ENCODE measurements at regions not wholly inside any gene's neighbourhood (a gene's known extent, or its start where the extent isn't known, plus 50 kb on each side); places are given as distances from the start of the nearest gene placed in this dataset.

DNA sequence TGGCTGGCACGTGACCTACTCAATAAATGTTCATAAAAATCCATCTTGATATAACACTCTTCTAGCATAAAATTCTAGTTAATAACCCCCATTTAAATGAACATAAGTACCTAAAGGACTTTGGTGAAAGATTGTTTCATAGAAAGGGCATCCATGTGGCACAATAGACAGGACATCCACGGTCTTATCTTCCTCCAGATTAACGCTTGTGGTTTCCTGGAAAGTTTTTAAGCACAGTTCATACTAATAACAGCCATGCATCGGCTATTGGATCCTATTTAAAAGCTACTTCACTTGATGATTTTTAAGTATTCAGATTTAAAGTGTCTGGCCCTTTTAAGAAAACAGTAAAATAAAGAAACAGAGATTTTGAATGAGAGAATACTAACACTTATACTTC lies 288.3 kb downstream of the AHR start:
- Histone ChIP-seq H3K27me3 (ENCODE audit: control insufficient read depth in 1 of 2, insufficient read depth in 2 of 2, low read length in 2 of 2) (no peaks in the 10 kb centered on the region), H3K27ac (ENCODE audit: extremely low read length, insufficient read depth, low read length) (no peak overlapping the region), H3K4me1 (ENCODE audit: insufficient read depth, low read length) (no peaks in the 10 kb centered on the region), H3K9me3 (ENCODE audit: low read length) (no peaks in the 10 kb centered on the region), H3K36me3 (replicated peaks in 1 of 2; ENCODE audit: control insufficient read depth in 1 of 2, insufficient read depth in 2 of 2, low read length in 2 of 2) (no peaks in the 10 kb centered on the region), H3K79me2 (ENCODE audit: insufficient read depth, low read length) (no peaks in the 10 kb centered on the region), H3K9ac (ENCODE audit: insufficient read depth, low read depth, low read length) (no peak overlapping the region), H3K4me2 (ENCODE audit: low read depth, low read length) (no peak overlapping the region), H3K4me3 (replicated peaks in 1 of 3; ENCODE audit: insufficient read depth in 1 of 3, low read depth in 2 of 3, low read length in 3 of 3) (no peak overlapping the region), H2AFZ (ENCODE audit: low read length) (no peak overlapping the region), H4K20me1 (ENCODE audit: insufficient read depth, low read length) (no peaks in the 10 kb centered on the region)
- 3% methylated on average over 4 of the region's 4 CpGs for WGBS (ENCODE audit: low lambda C conversion rate)
- FAIRE-seq (no peak), DNase-seq (ENCODE audit: low spot score) (no peak), ATAC-seq (no peak)
- TF ChIP-seq HMG20A (CRISPR knock-in tag; IDR thresholded peaks at IDR 0.05; ENCODE audit: borderline replicate concordance) (no peak), HNRNPH1 (optimal IDR thresholded peaks at IDR 0.05; ENCODE audit: low read depth, low read length) (no peak), ZKSCAN8 (CRISPR knock-in tag; IDR thresholded peaks at IDR 0.05; ENCODE audit: borderline replicate concordance) (no peak), POLR2A (IDR thresholded peaks at IDR 0.05; ENCODE audit: insufficient read depth in 1 of 2, low read depth in 2 of 2, low read length in 2 of 2) (no peak), ZNF614 (CRISPR knock-in tag; IDR thresholded peaks at IDR 0.05; ENCODE audit: borderline replicate concordance) (no peak), XRCC5 (optimal IDR thresholded peaks at IDR 0.05; ENCODE audit: low read length) (no peak), ZNF761 (CRISPR knock-in tag; conservative IDR thresholded peaks at IDR 0.05) (no peak), ZNF382 (CRISPR knock-in tag; IDR thresholded peaks at IDR 0.05; ENCODE audit: borderline replicate concordance) (no peak), ZNF138 (CRISPR knock-in tag; IDR thresholded peaks at IDR 0.05; ENCODE audit: low read depth) (no peak), CBFB (CRISPR knock-in tag; IDR thresholded peaks at IDR 0.05) (no peak), RFX1 (IDR thresholded peaks at IDR 0.05) (no peak)
- TF ChIP-seq, protein P1, sequence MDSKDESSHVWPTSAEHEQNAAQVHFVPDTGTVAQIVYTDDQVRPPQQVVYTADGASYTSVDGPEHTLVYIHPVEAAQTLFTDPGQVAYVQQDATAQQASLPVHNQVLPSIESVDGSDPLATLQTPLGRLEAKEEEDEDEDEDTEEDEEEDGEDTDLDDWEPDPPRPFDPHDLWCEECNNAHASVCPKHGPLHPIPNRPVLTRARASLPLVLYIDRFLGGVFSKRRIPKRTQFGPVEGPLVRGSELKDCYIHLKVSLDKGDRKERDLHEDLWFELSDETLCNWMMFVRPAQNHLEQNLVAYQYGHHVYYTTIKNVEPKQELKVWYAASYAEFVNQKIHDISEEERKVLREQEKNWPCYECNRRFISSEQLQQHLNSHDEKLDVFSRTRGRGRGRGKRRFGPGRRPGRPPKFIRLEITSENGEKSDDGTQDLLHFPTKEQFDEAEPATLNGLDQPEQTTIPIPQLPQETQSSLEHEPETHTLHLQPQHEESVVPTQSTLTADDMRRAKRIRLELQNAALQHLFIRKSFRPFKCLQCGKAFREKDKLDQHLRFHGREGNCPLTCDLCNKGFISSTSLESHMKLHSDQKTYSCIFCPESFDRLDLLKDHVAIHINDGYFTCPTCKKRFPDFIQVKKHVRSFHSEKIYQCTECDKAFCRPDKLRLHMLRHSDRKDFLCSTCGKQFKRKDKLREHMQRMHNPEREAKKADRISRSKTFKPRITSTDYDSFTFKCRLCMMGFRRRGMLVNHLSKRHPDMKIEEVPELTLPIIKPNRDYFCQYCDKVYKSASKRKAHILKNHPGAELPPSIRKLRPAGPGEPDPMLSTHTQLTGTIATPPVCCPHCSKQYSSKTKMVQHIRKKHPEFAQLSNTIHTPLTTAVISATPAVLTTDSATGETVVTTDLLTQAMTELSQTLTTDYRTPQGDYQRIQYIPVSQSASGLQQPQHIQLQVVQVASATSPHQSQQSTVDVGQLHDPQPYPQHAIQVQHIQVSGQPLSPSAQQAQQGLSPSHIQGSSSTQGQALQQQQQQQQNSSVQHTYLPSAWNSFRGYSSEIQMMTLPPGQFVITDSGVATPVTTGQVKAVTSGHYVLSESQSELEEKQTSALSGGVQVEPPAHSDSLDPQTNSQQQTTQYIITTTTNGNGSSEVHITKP (CRISPR knock-in tag; IDR thresholded peaks at IDR 0.05; ENCODE audit: low read depth) = no peak
- ChIA-PET POLR2A (no interaction called here), CTCF (ENCODE audit: low intra/inter-chr PET ratio, low total read pairs) (no interaction called here)
- in situ Hi-C loops (cut with HindIII; ENCODE audit: extremely low pct_ligation_motif_present, low pct_unique_long_range_greater_than_20kb) = no loop called here
- BruUV-seq (replicated peaks) = no TSS peak
- intact Hi-C loops (cut with micrococcal nuclease; ENCODE audit: unreplicated experiment) = no loop called here

Measured in HepG2 (cell line).